WI38 (cell line): ENCODE measurements at regions not wholly inside any gene's neighbourhood (a gene's known extent, or its start where the extent isn't known, plus 50 kb on each side); places are given as distances from the start of the nearest gene placed in this dataset.

Experiments
- H3K4me3 ChIP-seq: 2 replicates; pipeline ENCODE4 v1.5.1; 2011; ENCODE audit warnings: low read depth, mild to moderate bottlenecking, control low read depth, low read length
- CTCF ChIP-seq: IDR thresholded peaks from 2 replicates; pipeline ENCODE4 v1.5.1; 2012; ENCODE audit warnings: low read depth, mild to moderate bottlenecking, control low read depth, low read length

- no peak overlapping the region for H3K4me3 ChIP-seq
- TF ChIP-seq CTCF, result no peak
Observed at GRCh38 chr9:116087246-116087645, 66.3 kb upstream of the PAPPA start.

- no peak for TF ChIP-seq CTCF
- H3K4me3 ChIP-seq, result no peak overlapping the region
Observed at GRCh38 chr9:116087751-116088194, 65.8 kb upstream of the PAPPA start.

- no peak overlapping the region for H3K4me3 ChIP-seq
- TF ChIP-seq CTCF, result no peak
Observed at GRCh38 chr9:116088396-116088795, 65.2 kb upstream of the PAPPA start.

DNA sequence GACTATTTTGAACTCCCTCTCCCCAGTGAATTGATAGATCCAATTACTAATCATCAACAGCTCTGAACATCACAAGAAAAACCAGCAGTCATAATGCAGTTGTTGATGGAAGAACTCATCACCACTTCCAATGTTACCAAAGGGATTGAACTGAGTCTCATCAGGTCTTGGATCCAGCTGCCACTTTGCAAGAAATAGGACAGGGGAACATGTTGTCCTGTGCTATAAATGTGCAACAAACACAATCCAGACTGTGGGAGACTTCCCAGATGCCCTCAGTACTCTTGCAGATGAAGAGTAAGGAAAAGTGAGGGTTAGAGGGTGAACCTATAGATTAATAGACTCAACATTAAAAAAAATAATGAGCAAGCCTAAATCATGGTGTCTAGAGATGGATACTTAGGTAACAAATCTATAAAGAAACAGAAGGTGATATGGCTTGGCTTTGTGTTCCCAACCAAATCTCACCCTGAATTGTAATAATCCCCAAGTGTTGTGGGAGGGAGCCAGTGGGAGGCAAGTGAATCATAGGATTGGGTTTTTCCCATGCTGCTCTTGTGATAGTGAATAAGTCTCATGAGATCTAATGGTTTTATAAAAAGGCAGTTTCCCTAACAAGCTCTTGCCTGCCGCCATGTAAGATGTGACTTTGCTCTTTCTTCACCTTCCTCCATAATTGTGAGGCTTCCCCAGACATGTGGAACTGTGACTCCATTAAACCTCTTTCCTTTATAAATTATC, 63.4 kb upstream of the PAPPA start:
- no peak for TF ChIP-seq CTCF
- no peak overlapping the region for H3K4me3 ChIP-seq

- no peak for TF ChIP-seq CTCF
- no peak overlapping the region for H3K4me3 ChIP-seq
Observed at GRCh38 chr9:116094846-116095245, 58.7 kb upstream of the PAPPA start.

DNA sequence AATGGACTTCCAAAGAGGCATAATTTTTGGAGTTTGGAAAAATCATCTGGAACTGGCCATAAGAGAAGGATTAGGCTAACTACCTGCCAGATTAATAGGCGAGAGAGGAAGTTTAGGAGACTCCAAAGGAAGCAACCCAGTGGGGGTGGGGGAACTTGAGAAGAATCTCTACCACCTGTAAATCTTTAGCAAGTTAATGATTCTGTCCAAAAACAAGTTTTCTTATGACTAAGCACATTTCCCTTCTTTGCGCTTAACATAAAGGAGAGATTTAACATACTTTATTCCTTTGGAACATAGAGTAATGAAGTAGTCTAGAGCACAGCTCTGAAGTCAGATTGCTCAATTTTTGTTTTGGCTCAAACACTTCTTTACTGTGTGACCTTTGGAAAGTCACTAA, 58.2 kb upstream of the PAPPA start:
- no peak for TF ChIP-seq CTCF
- no peak overlapping the region for H3K4me3 ChIP-seq

- H3K4me3 ChIP-seq, result no peak overlapping the region
- no peak for TF ChIP-seq CTCF
Observed at GRCh38 chr9:116096046-116096445, 57.5 kb upstream of the PAPPA start.
